ENCODE measurements at regions not wholly inside any gene's neighbourhood (a gene's known extent, or its start where the extent isn't known, plus 50 kb on each side); places are given as distances from the start of the nearest gene placed in this dataset.

DNA sequence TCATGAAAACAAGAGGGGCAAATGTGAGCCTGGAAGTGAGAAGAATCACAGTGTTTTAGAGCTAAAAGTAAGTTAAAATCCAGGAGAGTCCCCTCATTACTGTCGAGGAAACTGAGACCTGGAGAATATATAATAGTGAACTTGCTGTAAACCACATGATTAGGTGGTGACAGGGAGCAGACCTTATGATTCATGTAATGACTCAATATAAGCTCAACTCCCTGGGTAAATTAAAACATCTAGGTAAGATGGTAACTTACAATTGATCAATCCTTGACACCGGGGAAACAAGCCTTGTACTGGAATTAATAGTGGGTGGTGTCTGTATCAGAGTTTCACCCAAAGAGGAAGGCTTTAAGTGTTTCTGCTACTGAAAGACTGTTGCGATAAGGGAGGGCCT is 269.3 kb downstream of the SNAPC1 start:
- H3K4me1 Mint-ChIP-seq: peaks cover 14% of the 10 kb centered on the region
- TF ChIP-seq CTCF (conservative IDR thresholded peaks at IDR 0.05): no peak
- peaks cover 2% of the 10 kb centered on the region for H3K9me3 Mint-ChIP-seq
- no peak overlapping the region for H3K4me3 Mint-ChIP-seq
- no peak overlapping the region for H3K27ac Mint-ChIP-seq (ENCODE audit: unreplicated experiment)
- no peak for DNase-seq (ENCODE audit: low read depth, low spot score)
- no peaks in the 10 kb centered on the region for H3K27me3 Mint-ChIP-seq (ENCODE audit: low read depth)
- no peaks in the 10 kb centered on the region for H3K36me3 Mint-ChIP-seq (ENCODE audit: low read depth)

DNA sequence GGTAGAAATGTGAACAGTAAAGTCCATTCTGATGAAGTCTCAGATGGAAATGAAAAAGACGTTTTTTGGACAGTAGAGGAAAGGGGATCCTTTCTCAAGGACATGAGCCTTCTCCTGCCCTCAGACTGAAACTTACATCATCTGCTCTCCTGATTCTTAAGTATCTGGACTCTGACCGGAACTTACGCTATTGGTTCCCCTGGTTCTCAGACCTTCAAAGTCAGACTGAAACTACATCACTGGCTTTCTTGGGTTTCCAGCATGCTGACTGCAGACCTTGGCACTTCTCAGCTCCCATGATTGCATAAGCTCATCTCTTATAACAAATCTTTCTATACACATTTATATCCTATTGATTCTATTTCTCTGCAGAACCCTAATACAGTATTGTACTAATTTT is 291.0 kb downstream of the SNAPC1 start:
- Mint-ChIP-seq H3K4me3 (no peak overlapping the region), H3K9me3 (peaks cover 2% of the 10 kb centered on the region), H3K4me1 (no peaks in the 10 kb centered on the region), H3K36me3 (ENCODE audit: low read depth) (peaks cover 7% of the 10 kb centered on the region), H3K27me3 (ENCODE audit: low read depth) (no peaks in the 10 kb centered on the region), H3K27ac (ENCODE audit: unreplicated experiment) (no peak overlapping the region)
- DNase-seq (ENCODE audit: low read depth, low spot score): no peak
- no peak for TF ChIP-seq CTCF (conservative IDR thresholded peaks at IDR 0.05)

DNA sequence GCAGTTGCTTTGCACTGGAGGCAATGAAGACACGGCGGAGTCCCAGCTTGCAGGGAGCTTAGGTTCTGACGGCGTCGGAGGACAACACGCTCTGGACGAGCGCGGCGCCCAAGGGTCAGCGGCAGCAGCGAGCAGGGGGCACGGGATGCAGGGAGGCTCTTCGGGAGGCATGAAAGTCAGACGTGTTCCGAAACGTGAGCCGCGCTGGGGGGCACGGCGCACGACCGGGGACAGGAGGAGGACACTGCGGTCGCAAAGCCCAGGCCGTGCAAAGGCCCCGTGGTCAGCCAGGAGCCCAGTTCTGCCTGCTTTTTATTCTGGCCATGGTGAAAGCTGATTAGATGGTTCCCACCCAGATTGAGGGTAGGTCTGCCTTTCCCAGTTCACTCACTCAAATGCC is 294.6 kb downstream of the SNAPC1 start:
- no peak for DNase-seq (ENCODE audit: low read depth, low spot score)
- Mint-ChIP-seq H3K36me3 (ENCODE audit: low read depth) (no peaks in the 10 kb centered on the region), H3K4me3 (no peak overlapping the region), H3K27ac (ENCODE audit: unreplicated experiment) (no peak overlapping the region), H3K4me1 (no peaks in the 10 kb centered on the region), H3K27me3 (ENCODE audit: low read depth) (peaks cover 4% of the 10 kb centered on the region), H3K9me3 (peaks cover 2% of the 10 kb centered on the region)
- TF ChIP-seq CTCF (conservative IDR thresholded peaks at IDR 0.05): no peak

- H3K4me1 Mint-ChIP-seq: peaks cover 11% of the 10 kb centered on the region
- H3K27me3 Mint-ChIP-seq (ENCODE audit: low read depth): peaks cover 5% of the 10 kb centered on the region
- TF ChIP-seq CTCF (conservative IDR thresholded peaks at IDR 0.05): no peak
- DNase-seq (ENCODE audit: low read depth, low spot score): no peak
- no peaks in the 10 kb centered on the region for H3K9me3 Mint-ChIP-seq
- no peak overlapping the region for H3K4me3 Mint-ChIP-seq
- no peak overlapping the region for H3K27ac Mint-ChIP-seq (ENCODE audit: unreplicated experiment)
- H3K36me3 Mint-ChIP-seq (ENCODE audit: low read depth): no peaks in the 10 kb centered on the region
These were observed 300.4 kb downstream of the SNAPC1 start for GRCh38 chr14:62062645-62063044.

DNA sequence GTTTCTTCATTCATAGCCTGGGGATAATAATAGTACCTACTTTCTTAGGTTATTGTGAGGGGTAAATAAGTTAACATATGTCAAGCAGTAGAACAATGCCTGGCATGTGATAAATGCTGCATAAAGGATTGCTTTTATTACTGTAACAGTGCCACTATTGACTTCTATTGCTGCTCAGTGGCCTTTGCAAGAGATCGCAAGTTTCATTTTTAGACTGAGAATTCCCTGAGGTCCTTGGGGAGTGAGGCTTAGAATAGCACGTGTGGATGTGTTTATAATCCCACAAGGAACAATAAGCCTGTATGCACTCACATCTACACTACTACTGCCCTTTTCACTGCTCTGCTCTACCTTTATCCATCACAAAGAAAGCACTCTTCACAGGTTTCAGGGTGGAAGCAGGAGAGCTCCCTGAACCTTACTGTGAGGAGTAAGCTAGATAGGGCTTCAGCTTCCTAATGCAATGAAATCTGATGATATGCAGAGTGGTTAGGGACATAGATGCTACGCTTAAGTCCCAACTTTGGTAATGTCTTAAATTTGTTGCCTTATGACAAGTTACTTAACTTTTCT is 302.6 kb downstream of the SNAPC1 start:
- no peak for DNase-seq (ENCODE audit: low read depth, low spot score)
- TF ChIP-seq CTCF (conservative IDR thresholded peaks at IDR 0.05): no peak
- peaks cover 5% of the 10 kb centered on the region for H3K27me3 Mint-ChIP-seq (ENCODE audit: low read depth)
- peaks cover 11% of the 10 kb centered on the region for H3K4me1 Mint-ChIP-seq
- no peak overlapping the region for H3K4me3 Mint-ChIP-seq
- no peaks in the 10 kb centered on the region for H3K9me3 Mint-ChIP-seq
- no peak overlapping the region for H3K27ac Mint-ChIP-seq (ENCODE audit: unreplicated experiment)
- no peaks in the 10 kb centered on the region for H3K36me3 Mint-ChIP-seq (ENCODE audit: low read depth)

- no peak overlapping the region for H3K4me3 Mint-ChIP-seq
- no peak for DNase-seq (ENCODE audit: low read depth, low spot score)
- peaks cover 5% of the 10 kb centered on the region for H3K27me3 Mint-ChIP-seq (ENCODE audit: low read depth)
- H3K9me3 Mint-ChIP-seq: no peaks in the 10 kb centered on the region
- H3K27ac Mint-ChIP-seq (ENCODE audit: unreplicated experiment): no peak overlapping the region
- H3K4me1 Mint-ChIP-seq: peaks cover 11% of the 10 kb centered on the region
- no peak for TF ChIP-seq CTCF (conservative IDR thresholded peaks at IDR 0.05)
- no peaks in the 10 kb centered on the region for H3K36me3 Mint-ChIP-seq (ENCODE audit: low read depth)
These were observed 304.1 kb downstream of the SNAPC1 start for GRCh38 chr14:62066304-62066703.

Measured in neural crest cell (in vitro differentiated cells).